GM23248 (cell line): ENCODE measurements at regions not wholly inside any gene's neighbourhood (a gene's known extent, or its start where the extent isn't known, plus 50 kb on each side); places are given as distances from the start of the nearest gene placed in this dataset.
"Not testable (repeated sequence)": the region's sequence is repeated elsewhere in the genome, so short reads cannot be mapped to it uniquely, and the experiment has no call there.

Experiments
- DNase-seq: peaks from one replicate; pipeline ENCODE4 v3.0.0-alpha.2; 2015
- H2AFZ ChIP-seq: fragments of 200-600 bp; sonication (generic); 2 replicates; pipeline ENCODE4 v1.6.1; 2016; ENCODE audit warnings: antibody characterized with exemption
- H3F3A ChIP-seq: fragments of 200-600 bp; sonication (generic); 2 replicates; pipeline ENCODE4 v1.6.1; 2016; ENCODE audit warnings: mild to moderate bottlenecking, antibody characterized with exemption, mixed run types; ENCODE audit not compliant: insufficient read depth
- H3K27ac ChIP-seq: fragments of 200-600 bp; sonication (generic); 2 replicates; pipeline ENCODE4 v1.5.1; 2016; ENCODE audit warnings: mild to moderate bottlenecking
- H3K27me3 ChIP-seq: fragments of 200-600 bp; sonication (generic); replicated peaks from 2 replicates; pipeline ENCODE4 v1.6.1; 2016; ENCODE audit warnings: mild to moderate bottlenecking; ENCODE audit not compliant: insufficient read depth
- H3K36me3 ChIP-seq: fragments of 200-600 bp; sonication (generic); 2 replicates; pipeline ENCODE4 v1.6.1; 2016; ENCODE audit warnings: low read depth, mild to moderate bottlenecking
- H3K4me1 ChIP-seq: fragments of 200-600 bp; sonication (generic); 2 replicates; pipeline ENCODE4 v1.6.1; 2016; ENCODE audit warnings: mild to moderate bottlenecking; ENCODE audit not compliant: insufficient read depth
- H3K4me2 ChIP-seq: fragments of 200-600 bp; sonication (generic); one replicate; pipeline ENCODE4 v1.6.1; 2016; ENCODE audit warnings: mild to moderate bottlenecking; ENCODE audit not compliant: unreplicated experiment
- H3K4me3 ChIP-seq: fragments of 200-600 bp; sonication (generic); 2 replicates; pipeline ENCODE4 v1.5.1; 2016; ENCODE audit warnings: mild to moderate bottlenecking
- H3K79me2 ChIP-seq: fragments of 200-600 bp; sonication (generic); 2 replicates; pipeline ENCODE4 v1.6.1; 2016; ENCODE audit warnings: mild to moderate bottlenecking; ENCODE audit not compliant: insufficient read depth
- H3K9ac ChIP-seq: fragments of 200-600 bp; sonication (generic); 2 replicates; pipeline ENCODE4 v1.6.1; 2016; ENCODE audit warnings: mild to moderate bottlenecking
- H3K9me2 ChIP-seq: fragments of 200-600 bp; sonication (generic); 2 replicates; pipeline ENCODE4 v1.6.1; 2016; ENCODE audit warnings: mixed run types, mild to moderate bottlenecking, moderate library complexity; ENCODE audit not compliant: insufficient read depth
- H3K9me3 ChIP-seq: fragments of 200-600 bp; sonication (generic); one replicate; pipeline ENCODE4 v1.6.1; 2017; ENCODE audit warnings: low read depth
- H4K20me1 ChIP-seq: fragments of 200-600 bp; sonication (generic); 2 replicates; pipeline ENCODE4 v1.6.0; 2016; ENCODE audit not compliant: insufficient read depth
- EZH2 ChIP-seq: fragments of 200-600 bp; sonication (generic); IDR thresholded peaks from 2 replicates; pipeline ENCODE4 v1.6.1; 2018; ENCODE audit warnings: antibody characterized with exemption, mild to moderate bottlenecking; ENCODE audit not compliant: insufficient read depth, poor library complexity, severe bottlenecking
- EZH2phosphoT487 ChIP-seq: fragments of 200-600 bp; sonication (generic); IDR thresholded peaks from 2 replicates; pipeline ENCODE4 v1.6.1; 2018; ENCODE audit warnings: antibody characterized with exemption, moderate library complexity, mild to moderate bottlenecking, low read depth; ENCODE audit not compliant: insufficient read depth
- WGBS, 2 experiments: methylation state at CpG; one replicate each; pipeline ENCODE4 v1.1.6; 2015 to 2017; ENCODE audit warnings: low lambda C conversion rate in 2 of 2, low coverage in 1 of 2; ENCODE audit errors: missing lambda C conversion rate in 2 of 2; 5-methylcytosine and 5-hydroxymethylcytosine counted together
- in situ Hi-C: fragments of 300-500 bp; cut with MboI; formaldehyde crosslinking; loops from 2 replicates; pipeline ENCODE4 v1.15.0; 2020

GRCh38 chr6:19723545-19723944 is 113.6 kb upstream of the ID4 start:
- Histone ChIP-seq H3K4me1 (peaks cover 26% of the 10 kb centered on the region), H2AFZ (peak overlapping the region; percentile 18; the same call in 1 of the 2 replicates), H3K9ac (peak overlapping the region; percentile 38; the same call in 1 of the 2 replicates), H3K27ac (peak overlapping the region; percentile 78), H3K27me3 (no peaks in the 10 kb centered on the region), H3K9me3 (no peaks in the 10 kb centered on the region), H4K20me1 (no peaks in the 10 kb centered on the region), H3F3A (0 out of 2 replicates have a peak, but pooled peaks cover 6% of the 10 kb centered on the region), H3K4me3 (no peak overlapping the region), H3K4me2 (peak overlapping the region; percentile 44), H3K9me2 (no peaks in the 10 kb centered on the region), H3K36me3 (no peaks in the 10 kb centered on the region), H3K79me2 (no peaks in the 10 kb centered on the region)
- in situ Hi-C loops = no loop called here
- peak; percentile 91 for DNase-seq
- no peak for TF ChIP-seq EZH2
- no peak for TF ChIP-seq EZH2phosphoT487

- H4K20me1 ChIP-seq, H3K27ac ChIP-seq, H2AFZ ChIP-seq, H3K79me2 ChIP-seq, H3F3A ChIP-seq, H3K27me3 ChIP-seq, H3K9me2 ChIP-seq, H3K9me3 ChIP-seq, H3K4me3 ChIP-seq, H3K4me2 ChIP-seq, in situ Hi-C loops, H3K9ac ChIP-seq, DNase-seq, H3K36me3 ChIP-seq: not testable (repeated sequence)
- H3K4me1 ChIP-seq = peaks cover 12% of the 10 kb centered on the region
Observed at GRCh38 chr6:19725436-19725835, 111.7 kb upstream of the ID4 start.

- 18 to 19% methylated on average over 5 of the region's 5 CpGs for WGBS, 2 experiments
- in situ Hi-C loops = no loop called here
- H4K20me1 ChIP-seq = no peaks in the 10 kb centered on the region
- peak; percentile 95 for DNase-seq
- no peaks in the 10 kb centered on the region for H3K27me3 ChIP-seq
- H3K9ac ChIP-seq = peak overlapping the region; percentile 22
- no peaks in the 10 kb centered on the region for H3K79me2 ChIP-seq
- H3K9me3 ChIP-seq = no peaks in the 10 kb centered on the region
- TF ChIP-seq EZH2phosphoT487 (no peak), EZH2 (no peak)
- H3K36me3 ChIP-seq = no peaks in the 10 kb centered on the region
- peak overlapping the region; percentile 59 for H2AFZ ChIP-seq
- H3K4me2 ChIP-seq = peak overlapping the region; percentile 32
- H3K9me2 ChIP-seq = no peaks in the 10 kb centered on the region
- peak overlapping the region; percentile 84 for H3K27ac ChIP-seq
- H3K4me1 ChIP-seq = peaks cover 6% of the 10 kb centered on the region
- no peak overlapping the region for H3K4me3 ChIP-seq
- H3F3A ChIP-seq = peaks cover 7% of the 10 kb centered on the region
Observed at GRCh38 chr6:19731282-19731681, 105.9 kb upstream of the ID4 start.

GRCh38 chr6:19734061-19734460 is 103.1 kb upstream of the ID4 start:
- Histone ChIP-seq H3K9me3 (no peaks in the 10 kb centered on the region), H2AFZ (no peak overlapping the region)

GRCh38 chr6:19734519-19734918 is 102.7 kb upstream of the ID4 start:
- no peak for TF ChIP-seq EZH2
- TF ChIP-seq EZH2phosphoT487 = no peak
- peaks cover 7% of the 10 kb centered on the region for H3F3A ChIP-seq
- H3K9ac ChIP-seq = no peak overlapping the region
- WGBS, 2 experiments = 90 to 94% methylated on average over 2 of the region's 2 CpGs
- no peak overlapping the region for H2AFZ ChIP-seq
- in situ Hi-C loops = no loop called here
- no peak for DNase-seq
- H3K36me3 ChIP-seq = no peaks in the 10 kb centered on the region
- H3K4me2 ChIP-seq = no peak overlapping the region
- no peak overlapping the region for H3K27ac ChIP-seq
- H4K20me1 ChIP-seq = no peaks in the 10 kb centered on the region
- peaks cover 6% of the 10 kb centered on the region for H3K4me1 ChIP-seq
- H3K27me3 ChIP-seq = no peaks in the 10 kb centered on the region
- no peak overlapping the region for H3K4me3 ChIP-seq
- H3K9me3 ChIP-seq = no peaks in the 10 kb centered on the region
- H3K79me2 ChIP-seq = no peaks in the 10 kb centered on the region
- no peaks in the 10 kb centered on the region for H3K9me2 ChIP-seq

More at GRCh38 chr6:19734061-19734460, 103.1 kb upstream of the ID4 start:
- in situ Hi-C loops = no loop called here
- H3K4me3 ChIP-seq = no peak overlapping the region
- H4K20me1 ChIP-seq = no peaks in the 10 kb centered on the region
- H3K27ac ChIP-seq = no peak overlapping the region
- H3K27me3 ChIP-seq = no peaks in the 10 kb centered on the region
- DNase-seq = peak; percentile 36
- no peak overlapping the region for H3K4me2 ChIP-seq
- no peak for TF ChIP-seq EZH2phosphoT487
- no peak for TF ChIP-seq EZH2
- no peaks in the 10 kb centered on the region for H3K36me3 ChIP-seq
- H3K79me2 ChIP-seq = no peaks in the 10 kb centered on the region
- peaks cover 6% of the 10 kb centered on the region for H3K4me1 ChIP-seq
- peaks cover 7% of the 10 kb centered on the region for H3F3A ChIP-seq
- no peak overlapping the region for H3K9ac ChIP-seq
- 88 to 92% methylated on average over 15 of the region's 15 CpGs for WGBS, 2 experiments
- H3K9me2 ChIP-seq = no peaks in the 10 kb centered on the region
